MCF 10A (cell line): ENCODE measurements at regions not wholly inside any gene's neighbourhood (a gene's known extent, or its start where the extent isn't known, plus 50 kb on each side); places are given as distances from the start of the nearest gene placed in this dataset.

Experiments
- BruUV-seq: library from RNA; stranded (reverse); fragments of 400-500 nt; replicated peaks from 2 replicates; lab custom pipeline; 2021; lab: Mats Ljungman, UMichigan
- CTCF ChIA-PET: fragments of 300-600 bp; sonication (Branson Sonifier 250); formaldehyde crosslinking; extraction: SDS; loops from one replicate; lab custom pipeline; 2021; ENCODE audit warnings: antibody characterized with exemption, inconsistent platforms; lab: Yijun Ruan, JAX
- POLR2A ChIA-PET: fragments of 300-600, 350-650 bp; sonication (Branson Sonifier 250); formaldehyde crosslinking; extraction: SDS; loops from one replicate; lab custom pipeline; 2020; ENCODE audit warnings: antibody characterized with exemption, inconsistent platforms; lab: Yijun Ruan, JAX
- DNase-seq: peaks from one replicate; pipeline ENCODE4 v3.0.0-alpha.2; 2018; ENCODE audit not compliant: unreplicated experiment
- H3K27ac Mint-ChIP-seq: one replicate; pipeline ENCODE4 v1.8.0; 2022; ENCODE audit warnings: mild to moderate bottlenecking, low read depth, mixed read lengths; ENCODE audit not compliant: unreplicated experiment
- H3K27me3 Mint-ChIP-seq: one replicate; pipeline ENCODE4 v1.8.0; 2022; ENCODE audit warnings: mixed read lengths; ENCODE audit not compliant: insufficient read depth, unreplicated experiment
- H3K36me3 Mint-ChIP-seq: one replicate; pipeline ENCODE4 v1.8.0; 2022; ENCODE audit warnings: mild to moderate bottlenecking, moderate library complexity, mixed read lengths; ENCODE audit not compliant: insufficient read depth, unreplicated experiment
- H3K4me1 Mint-ChIP-seq: one replicate; pipeline ENCODE4 v1.8.0; 2022; ENCODE audit warnings: mixed read lengths; ENCODE audit not compliant: insufficient read depth, unreplicated experiment
- H3K4me3 Mint-ChIP-seq: one replicate; pipeline ENCODE4 v1.8.0; 2022; ENCODE audit warnings: mild to moderate bottlenecking, moderate library complexity, mixed read lengths; ENCODE audit not compliant: unreplicated experiment
- H3K9me3 Mint-ChIP-seq: one replicate; pipeline ENCODE4 v1.8.0; 2022; ENCODE audit warnings: mixed read lengths; ENCODE audit not compliant: unreplicated experiment
- intact Hi-C: fragments of 100-400 bp; cut with micrococcal nuclease; formaldehyde crosslinking; loops from 2 replicates; pipeline ENCODE4 v1.14.1; 2022
- TF ChIP-seq, protein P1 (sequence below): fragments of 200-600 bp; IDR thresholded peaks from one replicate; pipeline ENCODE4 v1.8.0; 2022; ENCODE audit warnings: antibody characterized with exemption, mild to moderate bottlenecking; ENCODE audit not compliant: unreplicated experiment

DNA sequence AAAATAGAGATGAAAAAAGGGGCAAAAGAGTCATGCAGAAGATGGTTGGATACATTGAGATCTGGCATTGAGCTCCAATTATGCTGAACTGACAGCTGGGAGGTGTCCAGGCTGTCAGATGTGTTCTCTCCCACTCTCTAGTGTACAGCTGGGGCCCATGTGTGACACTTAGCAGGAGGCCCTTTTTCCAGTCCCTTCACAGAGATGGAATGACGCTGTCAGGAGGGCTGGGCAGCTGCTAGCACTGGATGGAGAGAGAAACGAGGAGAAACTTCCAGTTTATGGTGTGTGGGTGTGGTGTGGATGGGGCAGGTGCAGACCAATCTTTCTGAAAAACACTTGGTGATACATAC, 437.7 kb upstream of the HS6ST1 start:
- POLR2A ChIA-PET: no interaction called here
- Mint-ChIP-seq H3K36me3 (no peaks in the 10 kb centered on the region), H3K27me3 (no peaks in the 10 kb centered on the region), H3K4me3 (no peak overlapping the region), H3K4me1 (peaks cover 5% of the 10 kb centered on the region), H3K27ac (no peak overlapping the region), H3K9me3 (peaks cover 2% of the 10 kb centered on the region)
- intact Hi-C loops: loop anchor here (5.0 to 10.0 kb wide), 2 partner anchors 496 to 1168 kb away; no protein-coding TSS in a partner anchor
- TF ChIP-seq, protein P1, sequence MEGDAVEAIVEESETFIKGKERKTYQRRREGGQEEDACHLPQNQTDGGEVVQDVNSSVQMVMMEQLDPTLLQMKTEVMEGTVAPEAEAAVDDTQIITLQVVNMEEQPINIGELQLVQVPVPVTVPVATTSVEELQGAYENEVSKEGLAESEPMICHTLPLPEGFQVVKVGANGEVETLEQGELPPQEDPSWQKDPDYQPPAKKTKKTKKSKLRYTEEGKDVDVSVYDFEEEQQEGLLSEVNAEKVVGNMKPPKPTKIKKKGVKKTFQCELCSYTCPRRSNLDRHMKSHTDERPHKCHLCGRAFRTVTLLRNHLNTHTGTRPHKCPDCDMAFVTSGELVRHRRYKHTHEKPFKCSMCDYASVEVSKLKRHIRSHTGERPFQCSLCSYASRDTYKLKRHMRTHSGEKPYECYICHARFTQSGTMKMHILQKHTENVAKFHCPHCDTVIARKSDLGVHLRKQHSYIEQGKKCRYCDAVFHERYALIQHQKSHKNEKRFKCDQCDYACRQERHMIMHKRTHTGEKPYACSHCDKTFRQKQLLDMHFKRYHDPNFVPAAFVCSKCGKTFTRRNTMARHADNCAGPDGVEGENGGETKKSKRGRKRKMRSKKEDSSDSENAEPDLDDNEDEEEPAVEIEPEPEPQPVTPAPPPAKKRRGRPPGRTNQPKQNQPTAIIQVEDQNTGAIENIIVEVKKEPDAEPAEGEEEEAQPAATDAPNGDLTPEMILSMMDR: no peak
- BruUV-seq: no TSS peak
- DNase-seq: no peak
- CTCF ChIA-PET: interaction anchor here (0.5 to 2.7 kb wide), 22 partner anchors 8 to 1139 kb away, joined by 3 to 11 read pairs (median 4); no protein-coding TSS in a partner anchor

DNA sequence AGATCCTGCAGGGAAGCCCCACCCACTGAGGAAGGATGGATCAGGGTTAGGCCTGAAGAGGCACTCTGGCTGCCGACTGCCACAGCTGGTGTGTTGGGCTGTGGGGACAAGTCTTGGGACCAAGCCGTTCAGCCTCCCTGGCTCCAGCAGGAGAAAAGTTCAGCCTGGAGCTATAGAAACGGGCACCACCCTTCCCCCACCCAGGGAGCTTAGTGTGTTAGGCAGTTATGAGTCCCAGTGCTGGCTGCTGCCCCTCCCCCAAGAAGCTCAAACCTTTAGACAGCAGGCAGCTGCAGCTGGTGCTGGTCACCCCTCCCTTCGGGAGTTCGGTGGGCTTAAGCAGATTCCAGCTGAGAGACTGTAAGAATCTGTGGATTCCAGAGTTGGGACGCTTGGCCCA, 447.1 kb upstream of the HS6ST1 start:
- no peak for DNase-seq
- H3K36me3 Mint-ChIP-seq: no peaks in the 10 kb centered on the region
- TF ChIP-seq, protein P1: no peak
- H3K27me3 Mint-ChIP-seq: no peaks in the 10 kb centered on the region
- peaks cover 16% of the 10 kb centered on the region for H3K9me3 Mint-ChIP-seq
- no peak overlapping the region for H3K4me3 Mint-ChIP-seq
- no peak overlapping the region for H3K27ac Mint-ChIP-seq
- no TSS peak for BruUV-seq
- POLR2A ChIA-PET: no interaction called here
- intact Hi-C loops: no loop called here
- CTCF ChIA-PET: interaction anchor here (0.7 to 0.9 kb wide), 2 partner anchors 27 to 150 kb away, joined by 3 read pairs; no protein-coding TSS in a partner anchor
- H3K4me1 Mint-ChIP-seq: no peaks in the 10 kb centered on the region

DNA sequence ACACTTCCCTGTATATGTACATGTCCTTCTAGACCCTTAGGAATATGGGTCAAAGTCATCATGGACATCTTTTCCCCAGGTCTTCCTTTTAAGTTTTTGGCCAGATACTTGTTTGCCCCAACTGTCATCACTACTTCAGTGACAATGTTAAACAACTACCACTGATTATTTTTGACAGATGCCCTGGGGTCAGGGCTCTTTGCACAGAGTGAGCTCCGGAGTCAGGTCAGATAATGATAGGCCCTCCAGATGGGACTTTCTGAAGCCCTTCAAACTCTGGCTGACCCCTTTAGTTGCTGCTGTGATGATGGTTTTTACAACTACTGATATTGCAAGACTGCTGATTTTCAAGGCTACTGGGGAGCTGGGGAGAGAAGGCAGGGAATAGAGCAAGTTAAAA, 449.4 kb upstream of the HS6ST1 start:
- H3K9me3 Mint-ChIP-seq: peaks cover 4% of the 10 kb centered on the region
- TF ChIP-seq, protein P1: no peak
- no peaks in the 10 kb centered on the region for H3K4me1 Mint-ChIP-seq
- H3K4me3 Mint-ChIP-seq: no peak overlapping the region
- ChIA-PET POLR2A (no interaction called here), CTCF (interaction anchor here (1.0 kb wide), 1 partner anchor 11 kb away, joined by 4 read pairs; no protein-coding TSS in a partner anchor)
- no peaks in the 10 kb centered on the region for H3K36me3 Mint-ChIP-seq
- H3K27ac Mint-ChIP-seq: no peak overlapping the region
- no TSS peak for BruUV-seq
- DNase-seq: no peak
- H3K27me3 Mint-ChIP-seq: no peaks in the 10 kb centered on the region
- intact Hi-C loops: no loop called here

DNA sequence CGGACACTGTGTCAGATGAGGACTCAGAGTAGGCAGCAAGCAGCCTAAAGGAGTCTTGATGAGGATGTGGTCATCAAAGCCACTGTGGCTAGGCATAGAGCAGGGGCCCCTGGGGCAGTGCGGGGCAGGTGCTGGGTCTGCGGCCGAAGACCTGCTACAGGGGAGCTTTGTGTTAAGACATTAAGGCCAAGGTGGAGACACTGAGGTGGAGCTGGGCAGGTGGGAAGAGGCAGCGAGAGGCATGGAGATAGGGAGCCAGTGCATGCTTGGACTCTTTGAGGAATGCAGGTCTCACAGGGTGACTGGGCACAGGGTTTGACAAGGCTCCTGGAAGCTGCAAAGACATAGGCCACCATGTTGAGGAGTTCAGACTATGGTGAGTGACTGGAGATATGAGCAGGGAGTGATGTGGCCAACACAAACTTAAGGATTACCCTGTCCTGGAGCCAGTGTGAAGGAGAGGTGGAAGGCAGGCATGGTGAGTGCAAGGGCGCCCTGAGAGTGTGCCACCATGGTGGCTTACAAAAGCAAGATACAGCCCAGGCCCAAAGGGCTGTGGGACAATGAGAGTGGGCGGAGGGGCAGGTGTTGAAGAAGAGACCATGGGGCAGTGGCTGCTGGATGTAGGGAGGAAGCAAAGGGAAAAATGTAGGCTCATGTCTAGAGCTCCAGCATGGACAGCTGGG, 450.9 kb upstream of the HS6ST1 start:
- intact Hi-C loops: no loop called here
- H3K27me3 Mint-ChIP-seq: no peaks in the 10 kb centered on the region
- H3K4me1 Mint-ChIP-seq: no peaks in the 10 kb centered on the region
- no peak overlapping the region for H3K4me3 Mint-ChIP-seq
- no peaks in the 10 kb centered on the region for H3K9me3 Mint-ChIP-seq
- H3K27ac Mint-ChIP-seq: no peak overlapping the region
- ChIA-PET POLR2A (interaction anchor here (0.7 kb wide), 1 partner anchor 34 kb away, joined by 3 read pairs; no protein-coding TSS in a partner anchor), CTCF (interaction anchor here (1.5 kb wide), 1 partner anchor 14 kb away, joined by 3 read pairs; no protein-coding TSS in a partner anchor)
- no peaks in the 10 kb centered on the region for H3K36me3 Mint-ChIP-seq
- TF ChIP-seq, protein P1: no peak
- DNase-seq: no peak
- BruUV-seq: no TSS peak
